Activated CD4-positive, CD25-positive, alpha-beta regulatory T cell treated with anti-CD3 and anti-CD28 coated beads, Interleukin-2, amount 50 U/mL, for 72 hours (primary cell): ENCODE measurements at regions not wholly inside any gene's neighbourhood (a gene's known extent, or its start where the extent isn't known, plus 50 kb on each side); places are given as distances from the start of the nearest gene placed in this dataset.

Experiments used
- DNase-seq: peaks from one replicate; pipeline ENCODE4 v3.0.0; 2021

GRCh38 chr3:22117751-22118346 lies 366.8 kb upstream of the ZNF385D start:
- no peak for DNase-seq

GRCh38 chr3:22118542-22118941 lies 367.5 kb upstream of the ZNF385D start:
- no peak for DNase-seq

- DNase-seq = no peak
Measured at GRCh38 chr3:22121068-22121701, 370.2 kb upstream of the ZNF385D start.

GRCh38 chr3:22122567-22122966 lies 371.6 kb upstream of the ZNF385D start:
- no peak for DNase-seq

- no peak for DNase-seq
Measured at GRCh38 chr3:22129101-22129500, 378.1 kb upstream of the ZNF385D start.

GRCh38 chr3:22141769-22142168 lies 390.8 kb upstream of the ZNF385D start:
- DNase-seq = no peak

GRCh38 chr3:22147161-22147560 lies 396.2 kb upstream of the ZNF385D start:
- DNase-seq = no peak

GRCh38 chr3:22156868-22157267 lies 405.9 kb upstream of the ZNF385D start:
- DNase-seq = no peak

- no peak for DNase-seq
Measured at GRCh38 chr3:22157848-22158247, 406.8 kb upstream of the ZNF385D start.

- no peak for DNase-seq
Measured at GRCh38 chr3:22159004-22159695, 408.1 kb upstream of the ZNF385D start.

- DNase-seq = no peak
Measured at GRCh38 chr3:22161315-22161714, 410.3 kb upstream of the ZNF385D start.

- DNase-seq = no peak
Measured at GRCh38 chr3:22170370-22170769, 419.4 kb upstream of the ZNF385D start.

GRCh38 chr3:22172964-22173363 lies 422.0 kb upstream of the ZNF385D start:
- no peak for DNase-seq

- no peak for DNase-seq
Measured at GRCh38 chr3:22175947-22176346, 424.9 kb upstream of the ZNF385D start.

- DNase-seq = no peak
Measured at GRCh38 chr3:22176911-22177310, 425.9 kb upstream of the ZNF385D start.

- DNase-seq = no peak
Measured at GRCh38 chr3:22189616-22190015, 438.6 kb upstream of the ZNF385D start.

- no peak for DNase-seq
Measured at GRCh38 chr3:22199095-22199494, 448.1 kb upstream of the ZNF385D start.

GRCh38 chr3:22208844-22209243 lies 457.8 kb upstream of the ZNF385D start:
- no peak for DNase-seq

- DNase-seq = no peak
Measured at GRCh38 chr3:22209578-22209977, 458.6 kb upstream of the ZNF385D start.

GRCh38 chr3:22210693-22211092 lies 459.7 kb upstream of the ZNF385D start:
- no peak for DNase-seq

- no peak for DNase-seq
Measured at GRCh38 chr3:22216601-22217000, 465.6 kb upstream of the ZNF385D start.

GRCh38 chr3:22225161-22225560 lies 474.2 kb upstream of the ZNF385D start:
- no peak for DNase-seq

GRCh38 chr3:22228705-22229104 lies 477.7 kb upstream of the ZNF385D start:
- DNase-seq = no peak

- no peak for DNase-seq
Measured at GRCh38 chr3:22231061-22231460, 480.1 kb upstream of the ZNF385D start.
